H9 (cell line): ENCODE measurements at regions not wholly inside any gene's neighbourhood (a gene's known extent, or its start where the extent isn't known, plus 50 kb on each side); places are given as distances from the start of the nearest gene placed in this dataset.

ENCODE experiments used
- DNase-seq: peaks from one replicate; pipeline ENCODE4 v3.0.0-alpha.2; 2017
- H2AFZ ChIP-seq: one replicate; pipeline ENCODE4 v1.6.1; 2013; ENCODE audit warnings: mild to moderate bottlenecking, low read length, control low read depth, moderate library complexity
- H2AK5ac ChIP-seq: 2 replicates; pipeline ENCODE4 v1.6.1; 2013; ENCODE audit warnings: low read length, control low read depth, mixed read lengths; ENCODE audit not compliant: insufficient read length
- H2BK120ac ChIP-seq: one replicate; pipeline ENCODE4 v1.6.1; 2013; ENCODE audit warnings: low read depth, mild to moderate bottlenecking, low read length, control low read depth, inconsistent platforms; ENCODE audit not compliant: poor library complexity, severe bottlenecking
- H2BK12ac ChIP-seq: 2 replicates; pipeline ENCODE4 v1.6.1; 2013; ENCODE audit warnings: low read length, control low read depth, mixed read lengths, low read depth; ENCODE audit not compliant: insufficient read length
- H2BK15ac ChIP-seq: 2 replicates; pipeline ENCODE4 v1.6.1; 2013; ENCODE audit warnings: low read depth, low read length, control low read depth
- H2BK20ac ChIP-seq: one replicate; pipeline ENCODE4 v1.6.1; 2013; ENCODE audit warnings: low read depth, mild to moderate bottlenecking, low read length, control low read depth, inconsistent platforms; ENCODE audit not compliant: poor library complexity, severe bottlenecking
- H2BK5ac ChIP-seq: 2 replicates; pipeline ENCODE4 v1.6.1; 2013; ENCODE audit warnings: low read length, control low read depth, mixed read lengths; ENCODE audit not compliant: insufficient read length
- H3K14ac ChIP-seq: 2 replicates; pipeline ENCODE4 v1.6.1; 2013; ENCODE audit warnings: low read length, control low read depth; ENCODE audit not compliant: insufficient read depth
- H3K18ac ChIP-seq: 2 replicates; pipeline ENCODE4 v1.6.1; 2013; ENCODE audit warnings: low read depth, mild to moderate bottlenecking, mixed read lengths, low read length, control low read depth; ENCODE audit not compliant: insufficient read length
- H3K23ac ChIP-seq: 2 replicates; pipeline ENCODE4 v1.6.1; 2013; ENCODE audit warnings: low read length, control low read depth, mixed read lengths, low read depth; ENCODE audit not compliant: insufficient read length
- H3K23me2 ChIP-seq: 2 replicates; pipeline ENCODE4 v1.6.1; 2013; ENCODE audit warnings: low read depth, mild to moderate bottlenecking, mixed read lengths, low read length, control low read depth; ENCODE audit not compliant: insufficient read length, poor library complexity, severe bottlenecking
- H3K27ac ChIP-seq: 2 replicates; pipeline ENCODE4 v1.5.1; 2013; ENCODE audit warnings: low read length, control low read depth, mixed read lengths, low read depth; ENCODE audit not compliant: insufficient read length
- H3K27me3 ChIP-seq: 2 replicates; pipeline ENCODE4 v1.6.1; 2013; ENCODE audit warnings: low read length, control low read depth, inconsistent platforms; ENCODE audit not compliant: insufficient read depth
- H3K4ac ChIP-seq: 2 replicates; pipeline ENCODE4 v1.6.1; 2013; ENCODE audit warnings: low read depth, mild to moderate bottlenecking, control low read depth, inconsistent platforms, low read length, moderate library complexity
- H3K4me1 ChIP-seq: 2 replicates; pipeline ENCODE4 v1.6.1; 2013; ENCODE audit warnings: low read length, control low read depth, inconsistent platforms; ENCODE audit not compliant: insufficient read depth
- H3K4me2 ChIP-seq: 2 replicates; pipeline ENCODE4 v1.6.1; 2013; ENCODE audit warnings: low read length, control low read depth, mixed read lengths; ENCODE audit not compliant: insufficient read length, insufficient read depth
- H3K56ac ChIP-seq: 2 replicates; pipeline ENCODE4 v1.6.1; 2013; ENCODE audit warnings: low read depth, mild to moderate bottlenecking, mixed read lengths, low read length, control low read depth; ENCODE audit not compliant: insufficient read length
- H3K79me1 ChIP-seq: 2 replicates; pipeline ENCODE4 v1.6.1; 2013; ENCODE audit warnings: low read depth, mild to moderate bottlenecking, moderate library complexity, low read length, control low read depth, inconsistent platforms; ENCODE audit not compliant: insufficient read depth, poor library complexity, severe bottlenecking
- H3K79me2 ChIP-seq: 2 replicates; pipeline ENCODE4 v1.6.1; 2013; ENCODE audit warnings: low read length, control low read depth, inconsistent platforms; ENCODE audit not compliant: insufficient read depth
- H3K9ac ChIP-seq: 2 replicates; pipeline ENCODE4 v1.6.1; 2013; ENCODE audit warnings: low read length, control low read depth, mixed read lengths; ENCODE audit not compliant: insufficient read length; ENCODE audit errors: extremely low read depth
- H3K9me3 ChIP-seq: one replicate; pipeline ENCODE4 v1.6.1; 2013; ENCODE audit warnings: low read depth, low read length, inconsistent platforms; ENCODE audit not compliant: control insufficient read depth
- H3T11ph ChIP-seq: one replicate; pipeline ENCODE4 v1.6.1; 2013; ENCODE audit warnings: mild to moderate bottlenecking, low read length, control low read depth, inconsistent platforms
- H4K20me1 ChIP-seq: one replicate; pipeline ENCODE4 v1.6.1; 2013; ENCODE audit not compliant: control insufficient read depth, insufficient read length, insufficient read depth
- H4K5ac ChIP-seq: 2 replicates; pipeline ENCODE4 v1.6.1; 2013; ENCODE audit warnings: low read depth, mild to moderate bottlenecking, mixed read lengths, low read length, control low read depth; ENCODE audit not compliant: insufficient read length
- H4K8ac ChIP-seq: replicated peaks from 2 replicates; pipeline ENCODE4 v1.6.1; 2013; ENCODE audit warnings: low read length, control low read depth, mixed read lengths, low read depth; ENCODE audit not compliant: insufficient read length
- H4K91ac ChIP-seq: 2 replicates; pipeline ENCODE4 v1.6.1; 2013; ENCODE audit warnings: low read depth, mild to moderate bottlenecking, moderate library complexity, mixed read lengths, low read length, control low read depth; ENCODE audit not compliant: insufficient read length
- H3K27ac Mint-ChIP-seq, 3 experiments: 2 replicates in 2 of 3; 3 replicates in 1 of 3; pipeline ENCODE4 v1.8.0; 2020 to 2021; ENCODE audit warnings: mixed read lengths in 3 of 3, mild to moderate bottlenecking in 1 of 3, moderate library complexity in 1 of 3
- H3K27me3 Mint-ChIP-seq: 2 replicates; pipeline ENCODE4 v1.8.0; 2021; ENCODE audit warnings: low read depth, mild to moderate bottlenecking, moderate library complexity, mixed read lengths
- H3K36me3 Mint-ChIP-seq, 3 experiments: 2 replicates in 2 of 3; 3 replicates in 1 of 3; pipeline ENCODE4 v1.8.0; 2020 to 2021; ENCODE audit warnings: low read depth in 3 of 3, mixed read lengths in 3 of 3; ENCODE audit not compliant: insufficient read depth in 1 of 3
- H3K4me1 Mint-ChIP-seq, 2 experiments: 2 replicates each; pipeline ENCODE4 v1.8.0; 2020; ENCODE audit warnings: mixed read lengths in 2 of 2
- H3K4me3 Mint-ChIP-seq, 2 experiments: 2 replicates in 1 of 2; 3 replicates in 1 of 2; pipeline ENCODE4 v1.8.0; 2020 to 2021; ENCODE audit warnings: mild to moderate bottlenecking in 2 of 2, mixed read lengths in 2 of 2, moderate library complexity in 1 of 2
- H3K9me3 Mint-ChIP-seq, 2 experiments: 2 replicates in 1 of 2; 3 replicates in 1 of 2; pipeline ENCODE4 v1.8.0; 2020; ENCODE audit warnings: mild to moderate bottlenecking in 2 of 2, mixed read lengths in 2 of 2, moderate library complexity in 1 of 2
- WGBS: extraction: QIAGEN DNeasy Blood & Tissue Kit; methylation state at CpG from one replicate; pipeline ENCODE4 v1.1.7; 2013; ENCODE audit warnings: missing lambda C conversion rate, low lambda C conversion rate, mixed read lengths; ENCODE audit not compliant: insufficient read length; ENCODE audit errors: extremely low coverage; 5-methylcytosine and 5-hydroxymethylcytosine counted together
- TF ChIP-seq, protein P1 (sequence below): fragments of 200-600 bp; sonication (generic); conservative IDR thresholded peaks from 3 replicates; pipeline ENCODE4 v1.8.0; 2021; ENCODE audit warnings: antibody characterized with exemption, mild to moderate bottlenecking

DNA sequence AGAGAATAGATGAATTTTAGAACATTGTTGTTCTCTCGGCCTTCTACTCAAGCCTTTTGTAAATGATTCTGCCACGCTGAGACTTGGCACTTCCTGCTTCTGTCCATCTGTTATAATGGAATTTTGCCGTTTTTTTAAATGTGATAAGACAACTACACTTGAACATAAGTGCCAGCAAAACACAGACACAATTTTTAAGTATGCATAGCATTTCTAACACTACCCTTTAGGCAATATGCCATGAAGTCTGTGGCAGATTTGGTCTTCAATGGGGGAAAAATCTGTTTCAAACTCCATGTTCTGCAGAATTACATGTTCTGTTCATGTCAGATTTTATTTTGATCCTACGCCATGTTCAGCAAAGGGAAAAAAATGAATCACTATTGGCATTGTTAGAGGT is 1170.7 kb upstream of the SLC39A10 start:
- Mint-ChIP-seq H3K9me3 (no peaks in the 10 kb centered on the region), H3K36me3 (no peaks in the 10 kb centered on the region), H3K27me3 (no peaks in the 10 kb centered on the region), H3K4me3 (no peak overlapping the region), H3K4me1 (no peaks in the 10 kb centered on the region), H3K27ac (no peak overlapping the region)
- H3K9me3 ChIP-seq, result no peaks in the 10 kb centered on the region
- no peak overlapping the region for H2BK12ac ChIP-seq
- H2AFZ ChIP-seq, result no peak overlapping the region
- H3K79me2 ChIP-seq, result no peaks in the 10 kb centered on the region
- no peaks in the 10 kb centered on the region for H3K23me2 ChIP-seq
- no peak overlapping the region for H4K91ac ChIP-seq
- H3K79me1 ChIP-seq, result no peaks in the 10 kb centered on the region
- H2BK5ac ChIP-seq, result no peak overlapping the region
- TF ChIP-seq, protein P1, sequence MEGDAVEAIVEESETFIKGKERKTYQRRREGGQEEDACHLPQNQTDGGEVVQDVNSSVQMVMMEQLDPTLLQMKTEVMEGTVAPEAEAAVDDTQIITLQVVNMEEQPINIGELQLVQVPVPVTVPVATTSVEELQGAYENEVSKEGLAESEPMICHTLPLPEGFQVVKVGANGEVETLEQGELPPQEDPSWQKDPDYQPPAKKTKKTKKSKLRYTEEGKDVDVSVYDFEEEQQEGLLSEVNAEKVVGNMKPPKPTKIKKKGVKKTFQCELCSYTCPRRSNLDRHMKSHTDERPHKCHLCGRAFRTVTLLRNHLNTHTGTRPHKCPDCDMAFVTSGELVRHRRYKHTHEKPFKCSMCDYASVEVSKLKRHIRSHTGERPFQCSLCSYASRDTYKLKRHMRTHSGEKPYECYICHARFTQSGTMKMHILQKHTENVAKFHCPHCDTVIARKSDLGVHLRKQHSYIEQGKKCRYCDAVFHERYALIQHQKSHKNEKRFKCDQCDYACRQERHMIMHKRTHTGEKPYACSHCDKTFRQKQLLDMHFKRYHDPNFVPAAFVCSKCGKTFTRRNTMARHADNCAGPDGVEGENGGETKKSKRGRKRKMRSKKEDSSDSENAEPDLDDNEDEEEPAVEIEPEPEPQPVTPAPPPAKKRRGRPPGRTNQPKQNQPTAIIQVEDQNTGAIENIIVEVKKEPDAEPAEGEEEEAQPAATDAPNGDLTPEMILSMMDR, result no peak
- no peaks in the 10 kb centered on the region for H3K27me3 ChIP-seq
- H3K56ac ChIP-seq, result no peak overlapping the region
- no peak overlapping the region for H3K23ac ChIP-seq
- no peak overlapping the region for H3K27ac ChIP-seq
- H3K14ac ChIP-seq, result no peak overlapping the region
- H3T11ph ChIP-seq, result no peak overlapping the region
- DNase-seq, result no peak
- no peak overlapping the region for H4K8ac ChIP-seq
- H2BK15ac ChIP-seq, result no peak overlapping the region
- no peak overlapping the region for H2BK20ac ChIP-seq
- H2BK120ac ChIP-seq, result no peak overlapping the region
- H3K4me2 ChIP-seq, result no peak overlapping the region
- WGBS, result no CpG with 5 or more reads among the region's 4 CpGs
- no peak overlapping the region for H3K18ac ChIP-seq
- no peaks in the 10 kb centered on the region for H3K4me1 ChIP-seq
- H4K5ac ChIP-seq, result no peak overlapping the region
- no peaks in the 10 kb centered on the region for H4K20me1 ChIP-seq
- no peak overlapping the region for H3K4ac ChIP-seq
- no peak overlapping the region for H2AK5ac ChIP-seq
- H3K9ac ChIP-seq, result no peak overlapping the region
